B cell (primary cell): ENCODE measurements at regions not wholly inside any gene's neighbourhood (a gene's known extent, or its start where the extent isn't known, plus 50 kb on each side); places are given as distances from the start of the nearest gene placed in this dataset.

ENCODE experiments used
- EZH2 ChIP-seq: IDR thresholded peaks from 2 replicates; pipeline ENCODE4 v1.6.1; 2012; ENCODE audit warnings: borderline replicate concordance, low read depth, mild to moderate bottlenecking, moderate library complexity, low read length; ENCODE audit not compliant: insufficient read depth, poor library complexity, severe bottlenecking
- TF ChIP-seq, protein P1 (sequence below): fragments of 200-600 bp; IDR thresholded peaks from one replicate; pipeline ENCODE4 v1.8.0; 2022; ENCODE audit warnings: antibody characterized with exemption, mild to moderate bottlenecking

GRCh38 chr1:184911830-184912229, 62.5 kb downstream of the NIBAN1 start:
- TF ChIP-seq, protein P1, sequence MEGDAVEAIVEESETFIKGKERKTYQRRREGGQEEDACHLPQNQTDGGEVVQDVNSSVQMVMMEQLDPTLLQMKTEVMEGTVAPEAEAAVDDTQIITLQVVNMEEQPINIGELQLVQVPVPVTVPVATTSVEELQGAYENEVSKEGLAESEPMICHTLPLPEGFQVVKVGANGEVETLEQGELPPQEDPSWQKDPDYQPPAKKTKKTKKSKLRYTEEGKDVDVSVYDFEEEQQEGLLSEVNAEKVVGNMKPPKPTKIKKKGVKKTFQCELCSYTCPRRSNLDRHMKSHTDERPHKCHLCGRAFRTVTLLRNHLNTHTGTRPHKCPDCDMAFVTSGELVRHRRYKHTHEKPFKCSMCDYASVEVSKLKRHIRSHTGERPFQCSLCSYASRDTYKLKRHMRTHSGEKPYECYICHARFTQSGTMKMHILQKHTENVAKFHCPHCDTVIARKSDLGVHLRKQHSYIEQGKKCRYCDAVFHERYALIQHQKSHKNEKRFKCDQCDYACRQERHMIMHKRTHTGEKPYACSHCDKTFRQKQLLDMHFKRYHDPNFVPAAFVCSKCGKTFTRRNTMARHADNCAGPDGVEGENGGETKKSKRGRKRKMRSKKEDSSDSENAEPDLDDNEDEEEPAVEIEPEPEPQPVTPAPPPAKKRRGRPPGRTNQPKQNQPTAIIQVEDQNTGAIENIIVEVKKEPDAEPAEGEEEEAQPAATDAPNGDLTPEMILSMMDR, result no peak
- no peak for TF ChIP-seq EZH2
